ENCODE measurements at regions not wholly inside any gene's neighbourhood (a gene's known extent, or its start where the extent isn't known, plus 50 kb on each side); places are given as distances from the start of the nearest gene placed in this dataset.

DNA sequence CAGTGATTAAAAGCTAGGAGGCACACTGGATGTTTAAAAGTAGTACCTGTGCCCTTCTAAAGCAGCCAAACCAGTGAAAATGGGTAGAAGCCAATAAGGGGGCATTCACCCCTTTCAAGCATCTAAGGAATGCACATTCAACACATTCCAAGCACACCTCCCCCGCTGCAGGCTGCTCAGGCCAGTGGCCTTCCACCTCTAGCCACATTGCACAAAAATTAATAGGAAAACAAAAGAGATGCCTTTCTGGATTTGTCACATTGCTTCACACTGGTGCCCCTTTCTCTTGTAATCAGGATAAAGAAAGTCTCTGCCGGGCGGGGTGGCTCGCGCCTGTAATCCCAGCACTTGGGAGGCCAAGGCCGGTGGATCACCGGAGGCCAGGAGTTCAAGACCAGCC, 834.0 kb downstream of the USP25 start:
- WGBS, 2 donors = 97 to 98% methylated on average over 7 of the region's 7 CpGs
- intact Hi-C loops (cut with DNase I; ENCODE audit: low total_unique reads) = no loop called here
- TF ChIP-seq POLR2A (IDR thresholded peaks at IDR 0.05) = no peak
- TF ChIP-seq, protein P1, sequence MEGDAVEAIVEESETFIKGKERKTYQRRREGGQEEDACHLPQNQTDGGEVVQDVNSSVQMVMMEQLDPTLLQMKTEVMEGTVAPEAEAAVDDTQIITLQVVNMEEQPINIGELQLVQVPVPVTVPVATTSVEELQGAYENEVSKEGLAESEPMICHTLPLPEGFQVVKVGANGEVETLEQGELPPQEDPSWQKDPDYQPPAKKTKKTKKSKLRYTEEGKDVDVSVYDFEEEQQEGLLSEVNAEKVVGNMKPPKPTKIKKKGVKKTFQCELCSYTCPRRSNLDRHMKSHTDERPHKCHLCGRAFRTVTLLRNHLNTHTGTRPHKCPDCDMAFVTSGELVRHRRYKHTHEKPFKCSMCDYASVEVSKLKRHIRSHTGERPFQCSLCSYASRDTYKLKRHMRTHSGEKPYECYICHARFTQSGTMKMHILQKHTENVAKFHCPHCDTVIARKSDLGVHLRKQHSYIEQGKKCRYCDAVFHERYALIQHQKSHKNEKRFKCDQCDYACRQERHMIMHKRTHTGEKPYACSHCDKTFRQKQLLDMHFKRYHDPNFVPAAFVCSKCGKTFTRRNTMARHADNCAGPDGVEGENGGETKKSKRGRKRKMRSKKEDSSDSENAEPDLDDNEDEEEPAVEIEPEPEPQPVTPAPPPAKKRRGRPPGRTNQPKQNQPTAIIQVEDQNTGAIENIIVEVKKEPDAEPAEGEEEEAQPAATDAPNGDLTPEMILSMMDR (IDR thresholded peaks at IDR 0.05) = no peak
- no peak overlapping the region for H3K4me3 ChIP-seq (ENCODE audit: low read depth, poor library complexity, severe bottlenecking)
- DNase-seq (ENCODE audit: low spot score in 2 of 2) = no peak

DNA sequence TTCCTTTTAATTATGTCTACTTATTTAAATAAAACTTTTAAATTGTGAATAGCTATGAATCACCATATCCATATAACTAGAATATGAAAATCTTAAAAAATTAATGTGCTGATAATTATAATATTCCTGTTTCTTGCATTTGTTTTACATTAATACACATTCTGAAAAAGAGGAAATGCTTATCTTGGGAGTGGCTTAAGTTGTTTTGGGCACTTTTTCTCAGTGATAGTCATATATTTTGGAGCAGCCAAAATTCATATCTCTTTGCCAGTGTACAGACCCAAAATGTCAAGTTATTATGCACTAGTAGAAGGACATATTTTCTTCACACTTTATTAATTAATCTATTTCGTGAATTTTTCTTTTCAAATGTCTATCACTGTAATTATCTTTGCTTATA, 838.5 kb downstream of the USP25 start:
- TF ChIP-seq, protein P1 (IDR thresholded peaks at IDR 0.05) = no peak
- TF ChIP-seq POLR2A (IDR thresholded peaks at IDR 0.05) = no peak
- intact Hi-C loops (cut with DNase I; ENCODE audit: low total_unique reads) = no loop called here
- DNase-seq (ENCODE audit: low spot score in 2 of 2) = no peak
- 58 to 65% methylated on average over 1 of the region's 1 CpG for WGBS, 2 donors
- no peak overlapping the region for H3K4me3 ChIP-seq (ENCODE audit: low read depth, poor library complexity, severe bottlenecking)

DNA sequence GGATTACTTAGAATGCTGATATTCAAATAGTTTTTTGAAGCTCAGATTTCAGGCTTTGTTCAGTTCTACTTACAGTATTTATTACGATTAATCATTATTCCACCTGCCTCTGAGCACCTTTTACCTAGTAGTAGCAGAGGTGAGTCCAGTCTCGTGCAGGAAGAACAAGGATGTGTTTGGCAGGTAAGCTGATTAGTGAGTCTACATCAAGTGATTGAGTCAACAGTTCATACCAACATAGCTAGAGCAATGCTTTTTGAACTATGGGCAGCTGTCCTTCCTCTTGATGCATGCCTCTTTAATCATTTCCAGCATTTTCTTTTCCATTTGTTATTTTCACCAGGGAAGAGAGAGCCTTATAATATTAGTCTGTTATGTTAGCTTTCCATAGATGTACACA, 838.9 kb downstream of the USP25 start:
- H3K4me3 ChIP-seq (ENCODE audit: low read depth, poor library complexity, severe bottlenecking) = no peak overlapping the region
- intact Hi-C loops (cut with DNase I; ENCODE audit: low total_unique reads) = no loop called here
- DNase-seq (ENCODE audit: low spot score in 2 of 2) = no peak
- no peak for TF ChIP-seq POLR2A (IDR thresholded peaks at IDR 0.05)
- TF ChIP-seq, protein P1 (IDR thresholded peaks at IDR 0.05) = no peak
- 77 to 86% methylated on average over 2 of the region's 2 CpGs for WGBS, 2 donors

DNA sequence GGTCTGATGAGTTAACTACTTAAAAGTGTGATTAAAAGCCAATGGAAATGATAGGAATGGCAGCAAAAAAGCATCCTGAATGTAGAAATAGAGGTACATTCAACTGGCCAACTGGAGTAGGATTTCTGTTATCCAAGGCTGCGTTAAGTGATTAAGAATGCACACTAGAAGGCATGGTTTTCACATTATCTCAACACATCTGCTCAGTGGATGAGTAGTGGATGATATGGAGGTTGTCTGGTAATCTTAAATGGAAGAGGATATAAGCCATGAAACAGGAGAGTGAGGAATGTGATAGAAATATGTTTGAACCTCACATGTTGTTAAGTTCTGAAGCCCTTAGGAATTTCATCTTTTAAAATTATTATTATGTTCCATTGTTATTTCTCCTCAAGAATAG, 839.9 kb downstream of the USP25 start:
- no peak overlapping the region for H3K4me3 ChIP-seq (ENCODE audit: low read depth, poor library complexity, severe bottlenecking)
- intact Hi-C loops (cut with DNase I; ENCODE audit: low total_unique reads) = no loop called here
- DNase-seq (ENCODE audit: low spot score in 2 of 2) = no peak
- WGBS, 2 donors = 90 to 92% methylated on average over 1 of the region's 1 CpG
- TF ChIP-seq, protein P1 (IDR thresholded peaks at IDR 0.05) = no peak
- no peak for TF ChIP-seq POLR2A (IDR thresholded peaks at IDR 0.05)

DNA sequence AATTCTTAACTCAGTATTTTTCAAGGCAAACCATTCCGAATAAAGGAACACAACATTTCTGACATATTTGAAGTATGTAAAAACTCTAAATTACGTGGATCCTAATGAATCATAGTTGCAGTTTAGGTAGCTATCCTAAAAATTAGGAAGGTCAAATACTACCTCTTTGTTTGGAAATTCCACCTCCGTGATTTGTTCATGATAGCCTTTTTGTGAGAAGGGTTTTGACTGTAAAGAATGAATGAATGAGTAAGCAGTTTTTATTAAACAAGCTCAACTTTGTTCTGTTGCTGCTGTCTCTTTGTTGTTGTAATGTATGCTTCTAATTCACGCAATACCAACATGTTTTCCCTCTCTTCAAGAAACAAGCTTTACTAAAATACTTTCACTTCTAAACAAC, 840.4 kb downstream of the USP25 start:
- TF ChIP-seq POLR2A (IDR thresholded peaks at IDR 0.05) = no peak
- TF ChIP-seq, protein P1 (IDR thresholded peaks at IDR 0.05) = no peak
- intact Hi-C loops (cut with DNase I; ENCODE audit: low total_unique reads) = no loop called here
- 90 to 97% methylated on average over 4 of the region's 4 CpGs for WGBS, 2 donors

DNA sequence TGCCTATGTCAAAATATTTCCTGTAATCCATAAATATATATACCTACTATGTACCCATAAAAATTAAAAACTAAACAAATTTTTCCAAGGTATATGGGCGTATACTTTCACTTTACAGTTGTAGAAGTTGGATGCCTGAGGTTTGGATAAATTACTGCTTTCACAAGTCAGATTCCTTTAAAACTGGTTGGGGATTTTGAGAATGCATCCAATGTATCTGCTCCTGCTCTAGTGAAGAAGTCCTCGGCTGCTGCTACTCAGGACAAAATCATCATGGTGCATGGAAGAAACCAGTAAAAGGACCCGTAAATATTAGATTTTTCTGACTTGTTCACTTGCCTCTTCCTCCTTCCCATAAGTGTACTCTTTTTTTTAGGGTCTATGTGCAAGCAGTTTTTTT, 841.1 kb downstream of the USP25 start:
- H3K4me3 ChIP-seq (ENCODE audit: low read depth, poor library complexity, severe bottlenecking) = no peak overlapping the region
- DNase-seq (ENCODE audit: low spot score in 2 of 2) = no peak
- TF ChIP-seq, protein P1 (IDR thresholded peaks at IDR 0.05) = no peak
- TF ChIP-seq POLR2A (IDR thresholded peaks at IDR 0.05) = no peak
- 85 to 88% methylated on average over 3 of the region's 3 CpGs for WGBS, 2 donors
- intact Hi-C loops (cut with DNase I; ENCODE audit: low total_unique reads) = no loop called here

More for the DNA sequence above, 840.4 kb downstream of the USP25 start:
- no peak for DNase-seq (ENCODE audit: low spot score in 2 of 2)
- no peak overlapping the region for H3K4me3 ChIP-seq (ENCODE audit: low read depth, poor library complexity, severe bottlenecking)
